ENCODE measurements at regions not wholly inside any gene's neighbourhood (a gene's known extent, or its start where the extent isn't known, plus 50 kb on each side); places are given as distances from the start of the nearest gene placed in this dataset.

GRCh38 chr7:88509341-88509740 lies 202.6 kb upstream of the STEAP4 start:
- no peak for DNase-seq (ENCODE audit: low read depth, low spot score)

DNA sequence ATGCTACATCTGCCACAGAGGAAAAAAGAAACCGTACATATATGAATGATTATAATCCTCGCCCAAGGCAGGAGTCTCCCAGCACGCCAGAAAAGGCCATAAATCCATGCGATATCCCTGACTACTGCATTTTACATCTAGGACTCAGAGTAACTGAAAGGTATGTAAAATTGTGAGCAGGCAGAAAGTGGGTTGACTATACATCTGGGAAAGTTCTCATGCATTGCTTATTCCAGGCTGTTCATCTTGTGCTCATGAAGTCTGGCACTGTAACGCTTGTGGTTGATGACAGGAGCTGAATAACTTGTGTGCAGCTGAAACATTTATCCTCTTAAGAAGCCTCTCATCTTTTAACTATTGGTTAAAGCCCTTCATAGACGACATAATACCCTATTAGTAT lies 193.4 kb upstream of the STEAP4 start:
- DNase-seq (ENCODE audit: low read depth, low spot score) = no peak

DNA sequence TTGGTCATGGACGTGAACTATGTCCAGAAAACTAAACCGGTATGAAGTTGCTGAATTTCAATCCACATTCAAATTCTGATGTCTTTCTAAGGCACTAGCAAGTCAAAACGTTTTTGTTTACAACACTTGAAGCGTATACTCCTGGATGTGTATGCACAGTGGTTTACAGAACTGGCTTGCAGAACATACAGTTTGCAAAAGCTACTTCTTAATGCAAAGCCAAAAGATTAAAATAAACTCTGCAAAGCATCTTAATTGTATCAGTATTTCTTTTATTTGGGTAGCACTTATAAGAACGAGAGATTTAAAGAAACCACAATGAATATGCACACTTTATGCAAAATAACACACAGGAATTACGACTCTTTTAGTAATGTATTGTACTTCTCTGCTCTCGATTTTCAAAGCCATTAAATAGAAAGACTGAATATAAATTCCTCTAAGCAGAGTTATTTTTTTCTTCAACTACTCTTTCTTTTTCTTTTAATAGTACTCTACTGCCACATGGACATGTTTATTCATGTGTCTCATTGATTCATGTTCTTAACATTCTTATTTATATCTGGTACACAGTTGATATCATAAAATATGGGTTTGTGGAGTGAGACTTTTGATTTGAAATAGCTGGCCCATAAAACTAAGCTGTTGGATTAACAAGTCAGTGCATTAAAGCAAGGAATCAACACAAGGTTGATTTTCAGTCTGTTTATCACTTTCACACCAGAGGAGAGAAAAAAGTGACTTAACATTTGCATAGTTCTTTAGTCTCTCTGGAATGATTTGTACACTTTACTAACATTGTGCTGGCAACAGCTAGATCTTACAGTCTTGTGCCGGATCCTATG lies 189.4 kb upstream of the STEAP4 start:
- DNase-seq (ENCODE audit: low read depth, low spot score) = no peak

GRCh38 chr7:88492153-88492552 lies 185.5 kb upstream of the STEAP4 start:
- no peak for DNase-seq (ENCODE audit: low read depth, low spot score)

GRCh38 chr7:88490874-88491273 lies 184.2 kb upstream of the STEAP4 start:
- DNase-seq (ENCODE audit: low read depth, low spot score) = no peak

DNA sequence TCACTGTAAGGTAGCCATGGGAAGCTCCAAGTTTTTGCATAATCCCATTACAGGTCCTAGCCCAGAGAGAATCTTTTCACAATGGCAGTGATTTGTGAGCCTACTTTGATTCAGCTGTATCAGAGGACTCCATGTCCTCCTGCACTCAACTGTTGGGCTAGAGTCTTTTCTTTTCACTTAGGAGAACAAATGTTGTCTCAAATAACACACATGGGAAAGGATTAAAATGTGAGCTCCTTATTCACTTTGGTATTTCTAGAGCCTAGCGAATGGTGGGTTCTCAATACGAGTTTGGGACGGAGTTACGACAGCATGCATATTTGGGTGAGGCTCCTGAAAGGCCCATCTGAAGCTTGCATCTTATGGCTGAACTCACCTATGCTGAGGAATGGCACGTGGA lies 183.5 kb upstream of the STEAP4 start:
- no peak for DNase-seq (ENCODE audit: low read depth, low spot score)

- no peak for DNase-seq (ENCODE audit: low read depth, low spot score)
These were observed 179.1 kb upstream of the STEAP4 start for GRCh38 chr7:88485821-88486220.

DNA sequence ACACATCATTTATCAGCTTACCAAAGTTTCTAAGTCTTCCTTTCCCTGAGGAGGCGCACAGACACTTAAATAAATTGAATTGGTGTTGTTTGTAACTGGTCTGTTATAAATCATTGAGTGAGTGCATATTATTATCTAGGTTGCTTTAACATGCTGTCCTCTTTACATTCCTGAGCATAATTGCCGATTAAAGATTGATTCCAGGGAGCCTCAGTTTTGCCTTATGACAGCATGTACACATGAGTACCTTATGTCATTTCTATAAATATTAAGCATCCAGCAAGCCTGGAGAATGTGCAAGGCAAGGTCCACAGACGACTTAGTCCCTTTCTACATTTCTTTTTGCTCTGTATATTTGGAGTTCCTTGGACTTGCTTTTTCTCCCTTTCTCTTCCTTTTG lies 177.9 kb upstream of the STEAP4 start:
- DNase-seq (ENCODE audit: low read depth, low spot score) = no peak

GRCh38 chr7:88480896-88481295 lies 174.2 kb upstream of the STEAP4 start:
- no peak for DNase-seq (ENCODE audit: low read depth, low spot score)

DNA sequence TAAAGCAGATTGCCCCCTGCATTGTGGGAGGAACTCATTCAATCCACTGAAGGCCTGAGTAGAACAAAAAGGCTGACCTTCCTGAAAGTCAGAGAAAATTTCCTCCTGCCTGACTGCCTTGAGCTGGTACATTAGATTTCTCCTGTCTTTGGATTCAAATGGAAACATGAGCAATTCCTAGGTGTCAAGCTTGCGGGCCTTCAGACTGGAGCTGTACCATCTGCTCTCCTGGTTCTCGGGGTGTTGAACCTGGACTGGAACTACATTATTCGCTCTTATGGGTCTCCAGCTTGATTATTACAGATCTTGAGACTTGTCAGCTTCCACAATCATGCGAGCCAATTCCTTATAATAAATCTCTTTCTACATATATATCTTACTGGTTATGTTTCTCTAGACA lies 173.6 kb upstream of the STEAP4 start:
- DNase-seq (ENCODE audit: low read depth, low spot score) = no peak

- DNase-seq (ENCODE audit: low read depth, low spot score) = no peak
These were observed 171.3 kb upstream of the STEAP4 start for GRCh38 chr7:88477976-88478375.

DNA sequence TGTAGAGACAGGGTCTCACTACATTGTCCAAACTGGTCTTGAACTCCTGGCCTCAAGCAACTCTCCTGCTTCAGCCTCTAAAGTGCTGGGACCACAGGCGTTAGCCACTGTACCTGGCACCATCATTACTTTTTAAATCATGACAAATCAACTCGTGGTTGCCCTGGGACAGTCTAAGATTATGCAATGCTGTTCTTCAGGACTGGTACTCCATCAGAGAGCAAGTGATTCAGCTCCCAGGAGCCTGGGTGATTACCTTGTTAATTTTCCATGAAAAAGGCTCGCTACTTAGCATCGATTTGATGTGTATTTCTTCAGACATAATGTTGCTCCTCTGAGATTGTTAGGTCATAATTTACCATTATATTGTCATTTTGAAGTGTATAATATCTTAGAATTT lies 158.9 kb upstream of the STEAP4 start:
- DNase-seq (ENCODE audit: low read depth, low spot score) = no peak

DNA sequence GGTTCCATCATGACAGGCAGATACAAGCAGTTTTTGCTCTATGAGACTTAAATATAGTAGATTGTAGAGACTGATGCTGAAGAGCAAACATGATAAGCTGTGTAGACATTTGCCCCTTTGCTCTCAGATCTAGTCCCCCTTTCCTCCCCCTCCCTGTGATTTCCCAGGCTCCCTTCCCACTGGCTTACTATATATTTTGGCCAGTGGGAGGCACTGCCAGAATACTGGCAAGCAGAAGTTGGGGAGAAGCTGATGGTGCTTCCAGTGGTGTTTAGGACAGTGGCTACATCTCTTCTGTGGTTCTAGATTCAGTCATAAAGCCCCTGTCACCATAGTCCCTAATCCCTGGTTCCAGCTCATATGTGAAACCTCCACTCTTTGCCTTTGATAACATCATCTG lies 156.1 kb upstream of the STEAP4 start:
- no peak for DNase-seq (ENCODE audit: low read depth, low spot score)

- DNase-seq (ENCODE audit: low read depth, low spot score) = no peak
These were observed 154.0 kb upstream of the STEAP4 start for GRCh38 chr7:88460650-88461049.

GRCh38 chr7:88458946-88459345 lies 152.3 kb upstream of the STEAP4 start:
- no peak for DNase-seq (ENCODE audit: low read depth, low spot score)

GRCh38 chr7:88458279-88458678 lies 151.6 kb upstream of the STEAP4 start:
- no peak for DNase-seq (ENCODE audit: low read depth, low spot score)

DNA sequence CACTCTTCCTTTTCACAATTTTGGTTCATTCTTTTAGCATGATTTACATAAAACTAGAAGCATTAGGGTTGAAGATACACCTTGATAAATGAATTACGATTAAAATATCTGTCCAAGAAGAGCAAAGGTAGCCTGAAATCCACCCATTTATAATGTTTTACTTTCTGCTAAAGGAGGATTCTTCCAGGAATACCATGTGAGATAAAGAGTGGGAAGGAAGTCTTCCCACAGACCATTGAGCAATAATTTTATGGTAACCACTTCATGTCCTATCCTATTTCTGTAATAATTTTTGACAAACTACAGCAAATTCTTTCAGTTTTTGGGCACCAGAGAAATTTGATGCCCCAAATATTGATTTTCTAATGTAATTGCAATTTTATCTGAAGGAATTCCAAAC lies 150.6 kb upstream of the STEAP4 start:
- DNase-seq (ENCODE audit: low read depth, low spot score) = no peak

GRCh38 chr7:88456490-88456889 lies 149.8 kb upstream of the STEAP4 start:
- no peak for DNase-seq (ENCODE audit: low read depth, low spot score)

- DNase-seq (ENCODE audit: low read depth, low spot score) = no peak
These were observed 149.0 kb upstream of the STEAP4 start for GRCh38 chr7:88455696-88456095.

DNA sequence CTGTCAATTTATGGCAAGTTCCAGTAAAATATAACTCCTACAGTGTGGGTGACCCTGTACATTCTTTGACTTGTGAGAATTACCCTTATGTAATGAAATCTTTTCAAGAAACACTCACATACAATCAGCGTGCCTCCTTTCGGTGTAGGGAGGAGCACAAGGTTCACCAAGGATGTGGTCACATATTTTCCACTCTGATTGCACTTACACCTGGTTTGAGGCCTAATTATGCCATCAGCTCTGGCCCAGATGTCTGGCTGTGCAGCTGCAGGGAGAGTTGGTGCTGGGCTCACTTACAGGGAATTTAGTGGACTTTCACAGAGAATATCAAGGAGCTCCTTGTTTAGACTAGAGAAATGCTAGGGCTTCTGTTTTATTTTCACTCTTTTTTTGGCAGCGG lies 146.0 kb upstream of the STEAP4 start:
- DNase-seq (ENCODE audit: low read depth, low spot score) = no peak

DNA sequence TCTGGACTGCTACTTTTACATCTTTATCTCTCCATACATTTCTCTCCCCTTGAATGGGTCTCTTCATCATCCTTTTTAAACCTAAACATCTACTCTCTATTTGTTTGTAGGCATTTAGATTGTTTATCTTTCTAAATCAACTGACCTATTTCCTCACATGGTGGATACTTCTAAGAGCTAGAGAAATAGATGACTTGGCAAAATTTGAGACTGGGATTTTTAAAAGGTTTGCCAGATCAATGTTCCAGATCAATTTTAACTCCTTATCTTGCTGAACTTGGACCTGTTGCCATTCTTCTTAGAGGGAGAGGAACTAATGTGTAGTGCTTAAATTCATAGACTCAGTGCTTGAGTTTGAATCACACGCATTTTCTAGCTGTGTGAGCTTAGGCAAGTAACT lies 144.2 kb upstream of the STEAP4 start:
- no peak for DNase-seq (ENCODE audit: low read depth, low spot score)

DNA sequence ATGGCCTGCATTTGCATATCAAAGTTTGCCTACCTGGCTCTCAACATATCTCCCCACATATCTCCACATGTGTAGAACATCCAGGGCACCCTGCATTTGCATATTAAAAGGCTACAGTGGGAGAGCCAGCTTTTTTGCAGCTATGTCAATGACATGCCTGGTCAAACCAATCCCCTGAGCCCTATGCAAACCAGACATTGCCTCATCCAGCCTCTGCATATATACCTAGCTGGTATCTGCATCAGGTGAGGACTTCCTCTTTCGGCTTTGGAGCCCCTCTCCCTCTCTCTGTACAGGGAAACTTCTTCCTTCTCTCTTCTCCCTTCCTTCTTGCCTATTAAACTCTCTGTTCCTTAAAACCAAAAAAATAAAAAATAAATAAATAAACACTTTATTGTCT lies 142.7 kb upstream of the STEAP4 start:
- no peak for DNase-seq (ENCODE audit: low read depth, low spot score)

DNA sequence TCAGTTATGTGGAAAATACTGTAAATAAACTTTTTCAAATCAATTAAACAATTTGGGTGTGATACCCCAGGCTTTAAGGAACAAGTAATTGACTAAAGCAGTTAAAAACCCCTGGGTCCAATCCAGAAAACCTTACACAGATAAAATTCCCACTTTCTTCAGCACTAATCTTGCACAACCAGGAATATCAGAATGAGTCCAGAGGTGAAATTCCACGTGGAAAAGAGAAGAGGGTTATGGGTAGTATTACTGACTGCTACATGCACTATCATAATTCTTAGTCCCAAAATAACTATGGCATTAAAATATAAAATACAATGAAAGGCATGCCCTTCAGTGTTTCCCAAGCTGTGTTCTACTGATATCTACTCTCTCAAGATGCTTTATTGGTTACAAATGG lies 135.7 kb upstream of the STEAP4 start:
- DNase-seq (ENCODE audit: low read depth, low spot score) = no peak

DNA sequence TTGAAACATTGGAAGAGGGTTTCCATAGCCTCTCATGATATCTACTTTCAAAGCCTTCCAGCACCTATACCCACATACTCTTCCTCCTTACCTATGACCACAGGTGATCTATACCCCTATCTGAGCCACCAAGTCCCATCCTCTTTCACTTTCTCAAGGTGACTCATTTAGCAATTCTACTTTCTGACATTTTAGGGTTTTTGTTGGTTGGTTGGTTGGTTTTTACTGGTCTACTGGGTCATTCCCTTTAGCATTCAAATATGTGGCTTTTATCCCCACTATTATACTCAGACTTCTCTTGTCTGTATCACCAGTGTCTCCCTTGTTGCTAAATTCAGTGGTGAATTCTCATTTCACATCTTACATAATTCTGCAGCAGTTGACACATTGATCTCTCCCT lies 130.4 kb upstream of the STEAP4 start:
- no peak for DNase-seq (ENCODE audit: low read depth, low spot score)

All from pulmonary artery endothelial cell (primary cell).